NT2/D1 (cell line): ENCODE measurements at regions not wholly inside any gene's neighbourhood (a gene's known extent, or its start where the extent isn't known, plus 50 kb on each side); places are given as distances from the start of the nearest gene placed in this dataset.

Experiments used
- DNase-seq: peaks from one replicate; pipeline ENCODE4 v3.0.0-alpha.2; 2011; ENCODE audit warnings: low read depth, low spot score
- H3K27me3 ChIP-seq: 2 replicates; pipeline ENCODE4 v1.6.0; 2011; ENCODE audit warnings: mild to moderate bottlenecking; ENCODE audit not compliant: insufficient read length, insufficient read depth
- H3K36me3 ChIP-seq: 2 replicates; pipeline ENCODE4 v1.6.1; 2011; ENCODE audit warnings: mild to moderate bottlenecking, low read length, mixed read lengths; ENCODE audit not compliant: insufficient read depth, insufficient read length
- H3K4me1 ChIP-seq: 2 replicates; pipeline ENCODE4 v1.5.1; 2011; ENCODE audit not compliant: insufficient read depth, insufficient read length
- H3K4me3 ChIP-seq: 2 replicates; pipeline ENCODE4 v1.5.1; 2011; ENCODE audit warnings: low read depth; ENCODE audit not compliant: insufficient read length
- H3K9ac ChIP-seq: 2 replicates; pipeline ENCODE4 v1.6.0; 2011; ENCODE audit warnings: low read depth; ENCODE audit not compliant: insufficient read length
- H3K9me3 ChIP-seq: 2 replicates; pipeline ENCODE4 v1.5.1; 2011; ENCODE audit warnings: mild to moderate bottlenecking, low read length; ENCODE audit not compliant: insufficient read depth
- SUZ12 ChIP-seq: IDR thresholded peaks from 2 replicates; pipeline ENCODE4 v1.6.1; 2011; ENCODE audit not compliant: insufficient read length, insufficient read depth; ENCODE audit errors: extremely low read depth
- YY1 ChIP-seq: IDR thresholded peaks from 2 replicates; pipeline ENCODE4 v1.6.1; 2011; ENCODE audit not compliant: insufficient read length, insufficient read depth
- ZNF274 ChIP-seq: IDR thresholded peaks from 2 replicates; pipeline ENCODE4 v1.6.1; 2011; ENCODE audit warnings: mild to moderate bottlenecking, low read depth, low read length

DNA sequence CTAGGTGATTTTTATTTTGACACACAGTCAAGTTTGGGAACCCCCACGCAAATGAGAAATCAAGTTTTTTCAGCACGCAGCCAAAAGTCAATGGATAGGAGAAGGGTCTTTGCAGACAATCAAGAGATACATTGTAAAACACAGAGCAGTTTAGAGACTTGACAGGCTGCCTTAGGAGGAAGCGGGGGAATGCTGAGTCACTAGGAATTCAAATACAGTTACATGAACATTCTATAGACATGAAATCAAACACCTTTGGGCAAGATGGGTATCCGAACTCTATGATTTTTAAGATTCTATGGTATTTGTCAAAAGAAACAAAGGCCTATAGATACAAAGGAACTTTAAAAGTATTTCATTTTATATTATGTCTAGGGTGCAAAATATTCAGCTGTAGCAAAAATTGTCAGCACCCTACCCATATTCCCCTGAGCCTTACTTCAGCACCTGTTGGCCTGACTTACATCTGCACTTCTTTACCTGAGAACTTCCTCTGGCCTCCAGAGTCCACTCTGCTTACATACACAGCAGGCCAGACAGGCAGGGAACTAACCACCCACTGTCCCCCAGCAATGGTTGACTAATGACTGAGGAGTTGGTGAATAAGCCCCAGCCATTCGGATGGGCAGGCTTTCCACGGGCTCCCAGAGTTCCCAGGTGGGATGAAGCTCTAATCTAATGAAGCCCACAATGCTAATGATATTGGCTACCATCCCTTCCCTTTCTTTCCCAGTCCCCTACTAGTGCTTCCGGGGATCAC is 289.3 kb upstream of the RORA start:
- no peak overlapping the region for H3K4me3 ChIP-seq

DNA sequence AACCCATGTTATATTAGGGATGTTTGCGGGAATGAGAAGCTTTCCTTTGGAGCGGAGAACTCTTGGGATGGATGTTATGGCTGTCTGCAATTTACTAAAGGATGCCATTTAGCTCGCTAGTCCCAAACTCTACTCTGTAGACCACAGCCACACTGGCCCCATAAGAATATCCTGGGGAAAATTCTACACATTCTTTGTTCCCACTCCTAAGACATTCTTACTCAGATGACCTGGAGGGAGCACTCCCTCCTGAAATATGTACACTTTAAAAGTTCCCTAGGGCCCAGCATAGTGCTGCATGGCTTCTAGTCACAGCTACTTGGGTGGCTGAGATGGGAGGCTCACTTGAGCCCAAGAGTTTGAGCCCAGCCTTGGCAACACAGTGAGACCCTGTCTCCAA is 288.7 kb upstream of the RORA start:
- Histone ChIP-seq H3K36me3 (no peaks in the 10 kb centered on the region), H3K4me1 (no peaks in the 10 kb centered on the region), H3K4me3 (no peak overlapping the region), H3K9ac (no peak overlapping the region), H3K27me3 (no peaks in the 10 kb centered on the region), H3K9me3 (no peaks in the 10 kb centered on the region)
- no peak for TF ChIP-seq YY1
- no peak for DNase-seq

More for the DNA sequence above, 289.3 kb upstream of the RORA start:
- Histone ChIP-seq H3K36me3 (no peaks in the 10 kb centered on the region), H3K27me3 (no peaks in the 10 kb centered on the region), H3K4me1 (no peaks in the 10 kb centered on the region), H3K9ac (no peak overlapping the region), H3K9me3 (no peaks in the 10 kb centered on the region)
- TF ChIP-seq SUZ12 (no peak), ZNF274 (no peak), YY1 (no peak)
- DNase-seq, result no peak

GRCh38 chr15:61517335-61517734 is 288.2 kb upstream of the RORA start:
- Histone ChIP-seq H3K4me1 (no peaks in the 10 kb centered on the region), H3K9ac (no peak overlapping the region), H3K27me3 (no peaks in the 10 kb centered on the region), H3K9me3 (no peaks in the 10 kb centered on the region), H3K4me3 (no peak overlapping the region), H3K36me3 (no peaks in the 10 kb centered on the region)
- TF ChIP-seq SUZ12 (no peak), YY1 (no peak), ZNF274 (no peak)
- no peak for DNase-seq

DNA sequence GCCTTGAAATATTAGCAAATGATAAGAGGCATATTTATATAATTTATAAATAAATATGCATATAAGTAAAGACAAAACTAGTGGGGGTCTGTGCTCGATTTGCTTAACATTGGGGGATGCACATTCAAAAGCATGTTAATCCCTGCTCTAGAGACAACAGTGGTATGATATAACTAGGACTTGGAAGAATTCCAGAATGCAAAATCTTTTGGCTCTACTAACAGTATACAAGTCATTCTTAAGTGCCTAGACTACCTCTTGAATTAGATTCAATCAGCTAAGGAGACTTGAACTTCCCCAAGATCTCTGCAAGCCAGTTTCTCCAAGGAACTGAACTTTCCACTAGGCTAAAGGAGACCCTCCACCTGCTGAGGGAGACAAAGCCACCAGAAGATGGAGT is 282.7 kb upstream of the RORA start:
- TF ChIP-seq YY1 (no peak), SUZ12 (no peak), ZNF274 (no peak)

GRCh38 chr15:61511089-61511488 is 282.0 kb upstream of the RORA start:
- no peaks in the 10 kb centered on the region for H3K9me3 ChIP-seq
- no peak for DNase-seq
- H3K36me3 ChIP-seq, result no peaks in the 10 kb centered on the region
- TF ChIP-seq SUZ12, result no peak
- TF ChIP-seq YY1, result no peak
- no peak for TF ChIP-seq ZNF274
- no peak overlapping the region for H3K4me3 ChIP-seq
- no peaks in the 10 kb centered on the region for H3K27me3 ChIP-seq
- no peak overlapping the region for H3K9ac ChIP-seq
- no peaks in the 10 kb centered on the region for H3K4me1 ChIP-seq

More for the DNA sequence above, 282.7 kb upstream of the RORA start:
- H3K36me3 ChIP-seq, result no peaks in the 10 kb centered on the region
- DNase-seq, result no peak
- no peak overlapping the region for H3K4me3 ChIP-seq
- no peaks in the 10 kb centered on the region for H3K4me1 ChIP-seq
- no peak overlapping the region for H3K9ac ChIP-seq
- no peaks in the 10 kb centered on the region for H3K27me3 ChIP-seq
- H3K9me3 ChIP-seq, result no peaks in the 10 kb centered on the region

- Histone ChIP-seq H3K9me3 (no peaks in the 10 kb centered on the region), H3K36me3 (no peaks in the 10 kb centered on the region), H3K9ac (no peak overlapping the region), H3K4me3 (no peak overlapping the region), H3K27me3 (no peaks in the 10 kb centered on the region), H3K4me1 (no peaks in the 10 kb centered on the region)
- no peak for TF ChIP-seq YY1
- TF ChIP-seq ZNF274, result no peak
- no peak for TF ChIP-seq SUZ12
- no peak for DNase-seq
Observed at GRCh38 chr15:61509327-61509840, 280.3 kb upstream of the RORA start.

DNA sequence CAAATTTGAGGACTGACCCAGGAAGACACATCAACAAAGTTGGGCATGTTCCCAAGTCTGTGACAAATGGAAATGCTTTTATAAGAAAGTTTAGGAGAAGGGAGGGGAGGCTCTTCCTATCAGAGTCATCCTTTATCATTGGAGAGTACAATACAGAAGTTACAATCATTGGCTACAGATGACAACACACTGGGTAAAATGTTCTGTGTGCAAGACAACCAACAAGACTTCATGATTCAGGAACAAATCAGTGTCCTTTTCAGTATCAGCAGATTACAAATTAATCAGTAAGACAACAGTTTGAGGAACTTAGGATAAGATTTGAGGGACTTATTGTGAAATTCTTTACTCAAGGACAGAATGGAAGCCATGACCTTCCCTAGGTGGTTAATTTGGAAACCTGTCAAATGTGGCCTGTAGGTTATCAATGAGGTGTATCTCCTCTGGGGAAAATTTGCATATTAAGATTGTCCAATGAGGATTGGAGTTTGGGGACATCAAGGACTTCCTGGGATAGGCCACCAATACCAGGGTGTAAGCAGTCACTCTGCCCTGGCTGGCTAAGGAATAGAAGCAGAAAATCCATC is 274.4 kb upstream of the RORA start:
- Histone ChIP-seq H3K4me1 (no peaks in the 10 kb centered on the region), H3K36me3 (no peaks in the 10 kb centered on the region), H3K9ac (no peak overlapping the region), H3K4me3 (no peak overlapping the region), H3K9me3 (no peaks in the 10 kb centered on the region), H3K27me3 (no peaks in the 10 kb centered on the region)
- TF ChIP-seq SUZ12 (no peak), ZNF274 (no peak), YY1 (no peak)
- DNase-seq, result no peak
